ENCODE measurements at regions not wholly inside any gene's neighbourhood (a gene's known extent, or its start where the extent isn't known, plus 50 kb on each side); places are given as distances from the start of the nearest gene placed in this dataset.

DNA sequence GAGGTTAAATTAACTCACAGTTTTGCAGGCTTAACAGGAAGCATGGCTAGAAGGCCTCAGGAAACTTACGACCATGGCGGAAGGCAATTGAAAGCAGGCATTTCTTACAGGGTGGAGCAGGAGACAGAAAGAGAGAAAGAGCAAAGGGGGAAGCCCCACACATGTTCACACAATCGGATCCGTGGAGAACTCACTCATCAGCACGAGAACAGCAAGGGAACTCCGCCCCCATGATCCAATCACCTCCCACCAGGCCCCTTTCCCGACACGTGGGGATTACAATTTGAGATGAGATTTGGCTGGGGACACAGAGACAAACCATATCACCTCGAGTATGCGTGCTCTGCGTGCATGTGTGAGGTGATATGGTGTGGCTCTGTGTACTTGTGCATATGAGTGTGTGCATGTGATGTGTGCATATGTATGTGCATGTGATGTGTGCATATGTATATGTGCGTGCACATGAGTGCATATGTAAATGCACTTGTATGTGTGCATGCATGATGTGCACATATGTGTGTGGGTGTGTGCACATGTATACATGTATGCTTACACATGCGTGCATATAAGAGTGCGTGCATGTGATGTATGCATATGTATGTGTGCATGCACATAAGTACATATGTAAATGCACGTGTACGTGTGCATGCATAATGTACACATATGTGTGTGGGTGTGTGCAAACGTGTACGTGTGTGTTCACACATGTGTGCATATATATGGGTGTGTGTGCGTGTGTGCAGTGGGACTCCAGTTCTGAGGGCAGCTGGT lies 108.7 kb upstream of the HDAC4 start:
- no peak for DNase-seq (ENCODE audit: low read depth in 1 of 2, low spot score in 1 of 2)

DNA sequence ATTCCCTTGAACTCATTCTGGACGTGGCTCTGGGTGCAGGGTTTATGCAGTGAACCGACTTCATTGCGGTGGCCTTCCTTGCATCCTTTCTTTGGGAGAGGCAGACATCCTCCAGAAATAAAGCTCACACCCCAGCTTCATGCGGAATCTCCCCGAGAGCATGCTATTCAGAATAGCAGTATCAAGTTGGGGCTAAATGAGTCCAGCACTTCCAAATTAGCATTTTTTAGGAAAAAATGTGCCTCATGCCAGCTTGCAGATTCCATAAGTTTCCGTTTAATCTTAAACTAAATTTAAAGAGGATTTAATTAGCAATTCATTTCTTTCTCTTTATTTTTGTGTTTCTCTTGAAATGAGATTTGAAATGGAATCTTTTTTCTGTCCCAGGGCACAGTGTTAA lies 107.4 kb upstream of the HDAC4 start:
- no peak for DNase-seq (ENCODE audit: low read depth in 1 of 2, low spot score in 1 of 2)

DNA sequence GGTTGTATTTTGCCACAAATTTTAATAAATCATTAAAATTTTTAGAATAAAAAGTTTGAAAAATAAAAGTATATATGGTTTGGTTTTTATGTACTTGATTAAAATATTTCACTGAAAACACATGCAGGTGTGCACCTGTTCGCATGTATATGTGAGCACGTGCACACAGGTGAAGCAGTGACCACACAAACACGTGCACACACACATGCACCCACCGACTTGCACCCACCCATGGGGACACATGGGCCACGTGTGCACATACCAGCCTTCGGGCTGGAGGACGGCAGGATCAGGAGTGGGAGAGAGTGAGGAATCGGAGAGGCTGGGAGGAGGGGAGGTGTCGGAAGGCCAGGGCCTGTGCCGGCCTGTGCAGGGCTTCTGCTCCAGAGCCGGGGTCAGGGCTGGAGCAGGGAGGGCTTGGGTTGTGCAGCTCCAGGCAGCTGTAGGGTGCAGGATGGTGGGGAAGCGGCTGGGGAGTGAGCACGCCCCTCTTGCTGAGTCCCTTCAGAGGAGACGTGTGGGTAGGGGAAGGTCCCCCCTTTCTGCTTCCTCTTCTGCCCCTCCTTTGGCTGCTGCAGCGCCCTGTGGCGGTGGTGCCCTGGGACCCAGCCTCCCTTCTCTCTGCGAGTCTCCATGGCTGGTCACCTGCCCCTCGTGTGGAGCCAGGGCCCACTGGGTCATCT lies 106.9 kb upstream of the HDAC4 start:
- DNase-seq (ENCODE audit: low read depth in 1 of 2, low spot score in 1 of 2) = no peak

- no peak for DNase-seq (ENCODE audit: low read depth in 1 of 2, low spot score in 1 of 2)
These were observed 106.1 kb upstream of the HDAC4 start for GRCh38 chr2:239506961-239507360.

DNA sequence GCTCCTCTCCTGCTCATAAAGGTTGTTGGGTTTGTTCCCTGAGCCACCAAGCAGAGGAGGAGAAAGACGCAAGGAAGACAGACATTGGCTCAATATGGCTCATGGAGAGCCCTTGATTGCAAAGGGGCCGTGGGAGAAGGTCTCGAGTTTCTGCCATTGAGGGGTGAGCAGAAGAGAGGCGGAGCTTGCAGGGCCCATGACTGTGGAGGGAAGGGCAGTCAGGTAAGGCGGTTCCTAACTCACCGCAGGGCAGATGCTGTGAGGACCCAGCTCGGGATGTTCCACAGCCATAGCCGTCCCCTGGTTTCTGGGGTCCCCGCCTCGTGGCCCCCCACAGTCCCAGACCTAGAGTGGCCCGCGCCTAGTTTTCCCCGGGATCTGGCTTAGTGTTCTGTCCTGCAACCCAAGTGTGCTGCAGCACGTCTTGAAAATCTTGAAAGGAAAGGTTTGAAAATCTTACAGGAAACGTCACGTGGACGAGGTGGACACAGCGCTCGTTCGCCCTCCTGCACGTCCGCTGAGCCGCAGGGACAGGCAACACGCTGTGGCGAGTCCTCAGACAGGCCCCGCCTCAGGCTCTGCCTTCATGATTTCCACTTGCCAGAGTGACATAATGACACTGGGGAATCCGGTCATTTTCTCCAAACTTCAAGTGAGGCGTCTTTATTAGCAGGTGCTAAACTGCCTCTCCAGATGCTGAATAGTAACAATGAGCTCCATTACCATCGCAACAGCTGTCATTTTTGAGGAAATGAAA lies 105.5 kb upstream of the HDAC4 start:
- no peak for DNase-seq (ENCODE audit: low read depth in 1 of 2, low spot score in 1 of 2)

- no peak for DNase-seq (ENCODE audit: low read depth in 1 of 2, low spot score in 1 of 2)
These were observed 103.9 kb upstream of the HDAC4 start for GRCh38 chr2:239504643-239505235.

GRCh38 chr2:239502430-239503186 lies 101.8 kb upstream of the HDAC4 start:
- no peak for DNase-seq (ENCODE audit: low read depth in 1 of 2, low spot score in 1 of 2)

DNA sequence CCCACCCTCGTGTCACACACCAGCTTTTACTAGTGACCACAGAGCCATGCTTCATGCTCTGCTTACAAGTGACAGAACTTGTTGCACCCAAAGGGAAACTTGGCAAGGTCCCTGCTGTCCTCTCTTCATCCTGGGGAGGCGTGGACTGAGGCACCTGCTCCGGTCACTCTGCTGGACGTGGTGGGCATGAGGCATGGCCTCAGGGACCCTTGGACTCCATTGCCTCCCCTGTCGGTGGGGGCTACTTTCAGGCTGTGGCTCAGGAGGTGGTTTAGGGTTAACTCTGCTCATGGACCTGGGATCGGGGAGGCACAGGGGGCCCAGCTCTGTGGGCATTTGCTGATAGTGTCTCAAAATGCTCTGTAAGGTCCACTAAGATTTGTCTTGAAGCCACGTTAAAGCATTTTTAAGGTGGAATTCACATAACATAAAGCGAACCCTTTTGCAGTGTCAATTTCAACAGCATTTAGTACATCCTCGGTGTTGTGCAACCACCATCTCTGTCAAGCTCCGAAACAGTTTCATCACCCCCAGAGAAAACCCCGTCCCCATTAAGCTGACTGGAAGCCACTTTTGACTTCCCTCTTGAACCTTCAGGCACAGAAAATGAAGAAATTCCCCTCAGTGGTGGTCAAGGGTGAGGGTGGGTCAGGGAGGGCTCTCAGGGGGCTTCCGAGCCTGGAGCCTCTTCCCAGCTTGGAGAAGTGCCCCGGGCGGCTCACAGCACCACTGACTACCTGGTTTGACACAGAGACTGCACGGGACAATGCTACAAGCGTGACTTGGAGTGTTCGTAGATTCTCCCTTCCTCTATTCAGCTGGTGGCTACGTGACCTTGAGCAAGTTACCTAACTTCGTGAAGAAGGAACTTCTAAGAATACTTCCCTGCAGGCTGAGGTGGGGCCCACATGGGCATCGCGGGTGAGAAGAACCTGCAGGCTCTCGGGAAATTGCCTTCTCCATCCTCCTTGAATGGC lies 100.0 kb upstream of the HDAC4 start:
- no peak for DNase-seq (ENCODE audit: low read depth in 1 of 2, low spot score in 1 of 2)

DNA sequence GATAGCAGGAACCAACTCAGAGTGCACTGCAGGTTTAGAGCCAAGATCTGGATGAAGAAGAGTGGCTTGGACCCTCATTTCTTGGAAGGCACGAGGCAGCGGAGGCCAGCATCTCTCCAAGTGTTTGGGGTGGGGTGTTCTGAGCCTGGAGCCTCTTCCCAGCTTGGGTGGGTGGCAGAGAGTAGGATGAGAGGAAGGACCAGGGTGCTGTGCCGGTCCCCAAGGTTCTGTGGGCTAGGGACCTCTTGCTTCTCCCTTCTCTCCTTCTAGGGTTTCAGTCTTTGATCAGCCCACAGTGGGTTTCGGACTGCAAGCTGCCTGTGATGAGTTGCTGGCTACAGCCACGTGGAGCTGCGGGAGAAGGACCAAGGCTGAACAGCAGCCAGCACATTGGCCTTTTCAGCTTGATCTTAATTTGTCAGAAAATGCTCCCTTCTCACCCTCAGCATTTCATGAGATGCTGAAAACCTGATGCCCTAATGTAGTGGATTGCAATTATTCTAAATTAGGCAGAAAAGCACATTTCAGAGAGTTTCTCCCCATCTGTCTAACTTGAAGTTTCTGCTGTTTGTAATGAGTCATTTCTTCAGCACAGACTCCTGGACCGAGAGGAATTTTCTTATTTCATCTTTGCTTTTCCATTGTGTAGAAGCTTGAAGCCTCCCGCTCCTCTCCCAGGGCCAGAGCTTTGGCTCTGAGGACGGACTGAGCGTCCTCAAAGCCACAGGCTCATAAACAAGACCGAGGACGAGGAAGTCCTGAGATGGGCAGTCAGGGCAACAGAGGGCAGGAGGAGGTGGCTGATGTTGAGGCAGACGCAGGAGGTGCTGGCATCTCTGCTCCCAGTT lies 99.1 kb upstream of the HDAC4 start:
- no peak for DNase-seq (ENCODE audit: low read depth in 1 of 2, low spot score in 1 of 2)

- DNase-seq (ENCODE audit: low read depth in 1 of 2, low spot score in 1 of 2) = no peak
These were observed 98.3 kb upstream of the HDAC4 start for GRCh38 chr2:239498981-239499634.

DNA sequence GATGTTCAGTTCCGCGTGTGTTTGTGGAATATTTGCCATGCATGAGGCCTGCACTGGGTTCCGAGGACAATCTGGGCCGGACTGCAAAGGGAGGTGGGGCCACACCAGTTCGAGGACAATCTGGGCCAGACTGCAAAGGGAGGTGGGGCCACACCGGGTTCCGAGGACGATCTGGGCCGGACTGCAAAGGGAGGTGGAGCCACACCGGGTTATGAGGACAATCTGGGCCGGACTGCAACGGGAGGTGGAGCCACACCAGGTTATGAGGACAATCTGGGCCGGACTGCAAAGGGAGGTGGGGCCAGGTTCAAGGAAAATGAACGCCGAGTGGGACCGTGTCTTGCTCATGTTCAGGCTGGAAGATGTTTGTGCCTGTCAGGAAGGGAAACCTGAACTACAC lies 97.8 kb upstream of the HDAC4 start:
- DNase-seq (ENCODE audit: low read depth in 1 of 2, low spot score in 1 of 2) = no peak

- DNase-seq (ENCODE audit: low read depth in 1 of 2, low spot score in 1 of 2) = no peak
These were observed 95.9 kb upstream of the HDAC4 start for GRCh38 chr2:239496700-239497099.

- no peak for DNase-seq (ENCODE audit: low read depth in 1 of 2, low spot score in 1 of 2)
These were observed 95.0 kb upstream of the HDAC4 start for GRCh38 chr2:239495791-239496233.

- DNase-seq (ENCODE audit: low read depth in 1 of 2, low spot score in 1 of 2) = no peak
These were observed 94.4 kb upstream of the HDAC4 start for GRCh38 chr2:239495175-239495574.

DNA sequence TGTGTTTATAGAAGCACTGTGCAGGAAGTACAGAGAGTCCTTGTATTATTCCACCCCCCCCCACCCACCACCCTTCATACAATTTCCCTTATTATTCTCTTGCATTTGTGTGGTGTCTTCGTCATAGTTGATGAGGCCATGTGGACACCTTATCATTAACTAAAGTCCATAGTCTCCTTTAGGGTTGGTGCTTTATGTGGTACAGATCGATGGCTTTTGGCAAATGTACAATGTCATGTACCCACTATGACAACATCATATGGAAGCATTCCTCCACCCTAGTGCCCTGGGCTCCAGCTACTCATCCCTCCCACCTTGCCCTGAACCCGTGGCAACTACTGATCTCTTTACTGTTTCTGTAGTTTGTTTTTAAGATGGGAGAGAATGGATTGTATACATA lies 93.8 kb upstream of the HDAC4 start:
- DNase-seq (ENCODE audit: low read depth in 1 of 2, low spot score in 1 of 2) = no peak

- DNase-seq (ENCODE audit: low read depth in 1 of 2, low spot score in 1 of 2) = no peak
These were observed 88.7 kb upstream of the HDAC4 start for GRCh38 chr2:239489481-239489880.

DNA sequence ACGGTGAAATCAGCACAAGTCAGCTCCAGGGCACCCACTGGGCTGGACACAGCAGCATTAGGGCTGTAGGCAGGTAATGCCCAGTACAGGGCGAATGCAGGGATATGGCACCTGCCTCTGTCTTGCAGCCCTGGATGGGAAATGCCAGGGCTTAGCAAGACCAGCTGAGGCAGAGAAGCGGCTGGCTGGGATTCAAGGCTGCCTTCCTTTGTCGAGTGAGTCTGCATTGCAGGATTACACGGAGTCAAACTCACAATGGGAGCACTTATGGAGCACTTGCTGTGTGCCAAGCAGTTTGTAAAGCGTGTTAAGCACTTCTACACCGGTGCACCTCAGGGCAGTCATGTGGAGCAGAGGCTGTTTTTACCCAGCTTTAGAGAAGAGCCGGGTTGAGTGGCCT lies 87.3 kb upstream of the HDAC4 start:
- DNase-seq (ENCODE audit: low read depth in 1 of 2, low spot score in 1 of 2) = no peak

GRCh38 chr2:239487272-239487671 lies 86.5 kb upstream of the HDAC4 start:
- no peak for DNase-seq (ENCODE audit: low read depth in 1 of 2, low spot score in 1 of 2)

Data from activated T-helper 1 cell treated with anti-CD3 and anti-CD28 coated beads, Interleukin-2, amount 50 U/mL, for 16 hours (primary cell).